Prostate gland (tissue), 2 donors: ENCODE measurements at regions not wholly inside any gene's neighbourhood (a gene's known extent, or its start where the extent isn't known, plus 50 kb on each side); places are given as distances from the start of the nearest gene placed in this dataset.

ENCODE experiments used
- CTCF ChIP-seq, 4 experiments: fragments of 200-600 bp in 2 of 4; fragments of 450-650 bp in 2 of 4; sonication (generic) in 2 of 4; IDR thresholded peaks; 1 replicate in 3 of 4; 2 replicates in 1 of 4; pipeline ENCODE4 v1.5.1; 2016 to 2019; ENCODE audit warnings: antibody characterized with exemption in 4 of 4, mild to moderate bottlenecking in 2 of 4, moderate library complexity in 2 of 4
- POLR2A ChIP-seq: fragments of 450-650 bp; IDR thresholded peaks from one replicate; pipeline ENCODE4 v1.6.1; 2016; ENCODE audit warnings: antibody characterized with exemption, mild to moderate bottlenecking
- POLR2AphosphoS5 ChIP-seq: sonication (generic); formaldehyde crosslinking; IDR thresholded peaks from one replicate; pipeline ENCODE4 v1.6.1; 2017; ENCODE audit warnings: antibody characterized with exemption

DNA sequence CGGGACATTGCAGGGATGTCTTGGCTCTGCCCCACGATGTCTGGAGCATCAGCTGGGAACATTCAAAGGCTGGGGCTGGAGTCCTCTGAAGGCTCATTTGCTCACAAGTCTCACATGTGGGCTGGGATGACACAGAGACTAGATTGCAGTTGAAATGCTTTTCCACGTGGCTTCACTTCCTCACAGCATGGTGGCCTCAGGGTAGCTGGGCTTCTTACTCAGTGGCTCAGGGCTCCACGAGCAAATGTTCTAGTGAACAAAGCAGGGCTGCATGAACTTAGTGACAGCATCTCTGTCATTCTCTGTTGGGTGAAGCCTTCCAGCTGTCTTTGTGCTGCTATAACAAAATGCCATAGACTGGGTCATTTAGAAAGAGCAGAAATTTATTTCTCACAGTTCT is 247.0 kb upstream of the POU3F1 start:
- no peak for TF ChIP-seq CTCF (IDR thresholded peaks at IDR 0.05)
- TF ChIP-seq POLR2A: no peak
- no peak for TF ChIP-seq POLR2AphosphoS5
